8988T (cell line): ENCODE measurements at regions not wholly inside any gene's neighbourhood (a gene's known extent, or its start where the extent isn't known, plus 50 kb on each side); places are given as distances from the start of the nearest gene placed in this dataset.
"Not testable (repeated sequence)": the region's sequence is repeated elsewhere in the genome, so short reads cannot be mapped to it uniquely, and the experiment has no call there.

ENCODE experiments used
- DNase-seq: peaks from one replicate; pipeline ENCODE4 v3.0.0; 2011

DNA sequence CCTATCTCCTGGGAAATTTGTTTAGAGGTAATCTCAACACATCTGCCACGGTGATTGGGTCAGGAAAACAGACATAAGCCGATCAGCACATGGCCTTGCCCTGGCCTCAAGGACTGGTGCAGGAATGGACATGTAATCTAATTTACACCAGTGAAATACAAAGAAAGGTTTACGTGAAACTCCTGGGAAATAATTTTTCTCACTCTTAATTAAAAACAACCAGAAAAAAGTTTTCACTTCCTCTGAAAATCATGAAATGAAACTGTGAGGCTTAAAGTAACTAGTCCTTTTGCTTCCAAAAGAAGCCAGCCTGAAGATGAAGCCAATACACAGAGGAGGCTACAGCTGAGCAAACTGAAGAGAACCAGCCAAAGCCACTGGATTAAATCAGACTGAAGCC is 154.1 kb upstream of the FAM241A start:
- DNase-seq: no peak

DNA sequence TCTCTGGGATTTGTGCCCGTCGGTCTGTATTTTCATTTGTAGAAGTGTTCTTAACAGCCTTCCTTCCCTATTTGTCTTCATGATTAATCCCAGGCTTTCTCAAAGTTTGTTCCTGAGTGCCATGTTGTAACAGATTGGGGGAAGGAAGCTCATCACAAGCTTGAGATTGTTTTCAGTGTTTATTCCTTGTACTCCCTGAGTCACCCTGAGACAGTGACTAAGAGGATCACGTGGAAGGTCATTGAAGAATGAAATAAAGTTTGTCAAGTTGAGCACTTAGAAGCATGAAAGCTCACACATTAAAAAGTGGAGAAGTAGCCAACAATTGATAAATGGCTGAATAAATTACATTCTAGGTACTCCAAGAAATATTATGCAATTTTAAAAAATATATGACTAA is 153.5 kb upstream of the FAM241A start:
- DNase-seq: no peak

DNA sequence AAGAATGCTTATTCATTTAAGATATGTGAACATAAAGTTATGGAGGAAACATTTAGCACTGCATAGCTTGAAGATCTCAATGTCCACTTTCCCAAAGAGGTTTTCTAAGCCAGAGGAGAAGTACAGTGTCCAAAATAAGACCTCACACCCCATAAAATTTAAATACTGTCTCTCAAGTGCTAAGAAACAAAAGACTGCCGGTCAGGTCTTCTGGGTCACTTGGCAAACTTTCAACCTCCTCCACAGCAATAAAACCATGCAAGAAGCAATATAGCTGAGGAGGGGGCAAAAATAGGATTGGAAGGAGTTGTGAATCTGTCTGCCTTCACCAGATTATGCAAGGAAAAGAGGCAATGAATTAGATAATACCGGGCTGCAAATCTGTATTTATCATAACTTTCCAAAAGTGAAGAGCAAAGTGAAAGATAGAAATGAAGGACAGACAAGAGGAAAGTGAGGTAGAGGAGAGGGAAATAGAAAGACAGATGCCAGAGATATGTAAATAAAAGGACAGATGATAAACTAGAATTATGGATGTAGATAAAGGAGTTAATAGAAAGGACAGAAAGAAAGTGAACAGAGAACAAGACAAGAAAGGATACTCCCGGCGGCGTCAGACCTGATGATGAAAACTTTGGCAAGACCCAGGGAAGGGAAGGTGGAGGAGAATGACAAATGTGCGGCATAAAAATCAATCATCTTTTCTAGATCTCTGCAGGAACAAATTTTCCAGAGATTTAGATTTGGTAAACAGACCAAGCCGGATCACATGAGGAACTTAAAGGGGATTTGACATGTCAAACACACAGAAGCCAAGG is 152.7 kb upstream of the FAM241A start:
- no peak for DNase-seq

DNA sequence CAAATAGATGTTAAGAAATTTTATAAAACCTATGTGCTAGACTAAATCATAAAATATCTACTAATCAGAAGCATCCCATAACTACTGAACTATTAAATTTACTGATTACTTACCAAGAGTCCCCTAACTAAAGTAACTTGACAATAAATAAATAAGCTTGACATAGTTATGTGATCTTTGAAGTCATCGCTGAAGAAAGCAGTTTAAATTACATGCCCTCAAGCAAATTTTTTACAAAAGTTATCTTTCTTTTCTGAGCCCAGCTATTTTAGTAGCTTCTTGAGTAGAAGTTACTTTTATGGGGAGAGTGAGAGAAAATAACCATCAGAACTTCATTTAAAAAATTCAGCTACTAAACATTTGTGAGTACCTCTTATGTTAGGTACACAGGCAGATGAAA is 150.9 kb upstream of the FAM241A start:
- DNase-seq: no peak

DNA sequence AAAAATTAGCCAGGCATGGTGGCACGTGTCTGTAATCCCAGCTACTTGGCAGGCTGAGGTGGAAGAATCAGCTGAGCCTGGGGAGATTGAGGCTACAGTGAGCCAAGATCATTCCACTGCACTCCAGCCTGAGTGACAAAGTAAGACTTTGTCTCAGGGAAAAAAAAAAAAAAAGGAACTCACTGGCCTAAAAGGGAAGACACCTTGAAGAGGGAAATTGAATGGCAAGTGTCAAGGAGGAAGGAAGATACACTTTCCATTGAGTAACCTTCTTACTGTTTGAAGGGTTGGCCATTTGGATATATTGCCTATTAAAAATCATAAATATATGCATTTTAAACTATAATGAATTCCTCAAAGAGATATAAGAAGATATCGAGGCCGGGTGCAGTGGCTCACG is 147.5 kb upstream of the FAM241A start:
- DNase-seq: no peak

DNA sequence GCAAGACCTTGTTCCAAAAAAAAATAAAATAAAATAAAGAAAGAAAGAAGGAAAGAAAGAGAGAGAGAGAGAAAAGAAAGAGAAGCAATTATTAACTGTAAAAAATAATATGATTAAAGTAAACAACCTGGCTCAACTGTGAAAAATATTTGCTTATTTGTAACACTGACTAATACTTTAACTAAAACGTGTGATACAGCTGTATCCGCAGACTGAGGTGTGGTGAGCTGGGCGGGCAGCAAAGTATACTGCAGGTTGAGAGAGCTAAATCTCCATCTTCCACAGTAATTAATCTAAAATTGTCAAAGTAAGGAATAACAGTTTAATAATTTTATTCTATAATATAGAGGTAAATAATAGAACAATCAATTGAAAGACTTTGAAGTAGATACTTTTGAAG is 145.5 kb upstream of the FAM241A start:
- no peak for DNase-seq

DNA sequence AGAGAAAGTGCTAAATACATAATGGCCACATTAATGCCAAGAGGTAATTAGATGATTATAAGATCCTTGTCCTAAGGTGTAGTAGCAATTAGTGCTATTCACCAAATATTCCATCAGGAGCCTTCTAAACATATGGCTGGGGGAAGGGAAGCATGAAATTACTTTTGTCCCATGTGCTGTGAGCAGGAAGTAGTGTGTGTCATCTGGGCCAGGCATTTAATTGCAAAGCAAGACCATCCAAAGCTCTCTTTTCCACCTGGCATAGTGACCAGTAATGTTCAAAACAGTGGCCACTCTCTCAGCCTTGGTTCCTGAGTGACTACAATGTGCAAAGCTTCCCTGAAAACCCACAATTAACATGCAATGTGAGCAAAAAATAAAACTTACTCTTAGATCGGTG is 144.2 kb upstream of the FAM241A start:
- DNase-seq: no peak

DNA sequence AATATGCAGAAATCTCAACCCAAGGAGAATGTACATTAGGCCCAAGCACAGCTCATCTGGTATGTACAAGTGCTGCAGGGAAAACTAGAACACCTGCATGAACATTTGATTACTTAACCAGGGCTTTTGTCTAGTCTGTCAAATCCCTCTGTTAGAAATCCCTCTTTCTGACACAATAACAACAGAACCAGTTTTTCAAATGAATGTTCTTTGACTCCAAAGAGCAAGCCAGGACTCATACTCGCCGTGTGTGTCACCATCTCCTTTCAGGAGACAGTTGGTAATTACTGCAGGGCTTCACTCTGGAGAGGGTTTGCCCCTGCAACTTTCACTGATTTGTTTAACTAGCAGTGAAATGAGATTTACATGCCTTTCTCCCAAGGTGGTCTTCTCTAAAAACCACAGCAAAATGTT is 143.0 kb upstream of the FAM241A start:
- no peak for DNase-seq

DNA sequence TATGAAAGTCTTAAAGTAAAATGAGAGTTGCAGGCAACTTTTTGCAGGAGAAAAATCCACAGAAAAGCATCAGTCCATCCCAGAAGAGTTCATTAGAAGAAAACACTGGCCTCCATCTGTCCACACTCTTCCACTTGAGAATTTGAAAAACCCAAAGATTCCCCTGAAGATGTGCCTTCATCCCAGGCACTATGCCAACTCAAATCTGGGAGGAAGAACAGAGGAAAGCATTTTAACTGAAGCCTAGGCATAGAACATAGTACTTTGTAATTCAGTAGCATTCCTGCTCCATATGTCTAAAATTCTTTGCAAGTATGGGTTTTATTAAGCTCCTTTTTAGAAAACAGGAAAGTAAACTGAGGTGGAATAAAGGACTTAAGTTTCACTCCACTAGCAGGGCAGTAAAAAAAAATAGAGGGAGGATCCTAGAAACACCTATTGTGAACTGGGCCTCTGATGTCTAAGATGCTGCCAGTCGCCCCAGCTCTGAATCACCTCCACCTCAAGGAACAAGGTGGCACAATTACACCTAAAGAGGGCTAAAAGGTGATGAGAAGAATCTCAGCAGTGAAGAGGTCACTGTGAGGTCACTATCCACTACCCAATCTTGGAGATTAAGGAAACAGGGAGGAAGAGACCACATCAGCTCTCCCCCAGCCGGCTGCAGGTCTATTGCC is 141.9 kb upstream of the FAM241A start:
- no peak for DNase-seq

DNA sequence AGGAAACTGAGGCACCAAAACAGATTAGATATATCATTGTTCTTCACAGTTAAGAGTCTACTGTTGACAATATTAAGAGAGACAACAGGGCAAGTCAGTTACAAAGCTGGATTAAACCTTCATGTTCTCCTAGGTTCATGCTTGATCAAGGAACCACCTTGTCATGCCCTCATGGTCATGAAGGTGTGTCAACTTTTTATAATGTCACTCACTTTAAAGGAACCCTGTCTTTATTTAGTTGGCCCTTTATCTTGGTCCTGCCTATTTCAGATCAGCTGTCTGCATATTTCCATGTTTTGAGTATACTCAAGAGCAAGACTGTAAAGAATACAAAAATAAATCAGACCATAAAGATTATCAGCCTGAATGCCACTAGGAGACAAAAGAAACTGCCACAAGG is 140.2 kb upstream of the FAM241A start:
- no peak for DNase-seq

DNA sequence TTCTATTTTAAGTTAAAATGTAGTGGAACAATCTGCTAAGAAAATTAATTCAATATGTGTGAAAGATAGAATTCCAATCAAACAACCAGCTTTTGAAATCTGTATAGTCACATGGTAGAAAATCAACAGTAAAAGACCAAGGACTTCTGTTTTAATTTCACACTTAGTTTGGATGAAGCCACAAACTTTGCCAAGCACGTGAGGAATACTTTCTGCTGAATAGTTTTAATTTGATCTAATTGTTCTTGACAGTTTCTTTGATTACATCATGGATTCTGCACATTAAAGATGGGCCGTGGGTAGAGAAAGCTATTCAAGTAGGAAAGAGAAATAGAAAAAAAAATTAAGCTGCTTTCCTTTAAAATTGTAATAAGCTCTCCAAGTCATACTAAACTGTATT is 137.9 kb upstream of the FAM241A start:
- DNase-seq: no peak

DNA sequence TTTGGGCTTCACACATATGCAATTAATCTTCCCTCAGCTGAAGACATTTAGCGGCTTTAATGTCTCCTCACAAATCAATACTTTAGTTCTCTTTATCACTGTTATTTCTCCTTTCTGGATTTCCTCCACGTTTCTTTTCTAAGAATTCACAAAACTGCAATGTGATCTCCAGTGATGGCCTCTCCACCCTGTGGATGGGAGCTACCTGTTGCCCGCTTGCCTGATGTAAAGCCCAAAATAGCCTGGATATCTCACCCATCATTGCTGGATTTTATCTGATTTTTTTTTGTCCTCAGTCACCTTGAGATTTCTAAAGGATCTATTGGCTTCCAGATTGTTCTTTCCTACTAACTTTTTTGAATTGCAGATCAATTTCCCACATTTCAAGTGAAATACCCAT is 129.3 kb upstream of the FAM241A start:
- no peak for DNase-seq

DNA sequence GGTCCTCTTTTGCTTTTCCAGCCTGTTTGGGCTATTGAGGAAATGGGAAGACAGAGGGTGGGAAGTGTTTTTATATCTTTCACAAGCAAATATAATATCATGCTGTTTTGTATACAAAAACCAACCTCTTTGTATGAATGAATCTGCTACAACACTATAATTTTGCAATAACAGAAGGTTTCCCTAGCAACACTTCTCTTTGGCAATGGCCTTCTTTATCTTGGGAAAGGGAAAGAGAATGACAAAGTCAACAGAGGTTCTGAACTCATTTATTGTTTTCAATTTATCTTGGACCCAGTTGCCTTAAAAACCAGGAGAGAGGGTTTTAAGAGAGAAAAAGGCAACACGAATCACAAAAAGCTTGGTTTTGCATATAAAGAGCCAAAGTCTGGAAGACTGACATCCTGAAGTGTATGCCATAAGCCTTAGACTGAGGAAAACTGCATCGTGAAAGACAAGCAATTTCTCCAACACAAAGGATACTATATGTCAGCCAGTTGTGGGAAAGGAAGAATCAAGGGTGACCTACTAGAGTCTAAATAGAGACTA is 121.8 kb upstream of the FAM241A start:
- no peak for DNase-seq

DNA sequence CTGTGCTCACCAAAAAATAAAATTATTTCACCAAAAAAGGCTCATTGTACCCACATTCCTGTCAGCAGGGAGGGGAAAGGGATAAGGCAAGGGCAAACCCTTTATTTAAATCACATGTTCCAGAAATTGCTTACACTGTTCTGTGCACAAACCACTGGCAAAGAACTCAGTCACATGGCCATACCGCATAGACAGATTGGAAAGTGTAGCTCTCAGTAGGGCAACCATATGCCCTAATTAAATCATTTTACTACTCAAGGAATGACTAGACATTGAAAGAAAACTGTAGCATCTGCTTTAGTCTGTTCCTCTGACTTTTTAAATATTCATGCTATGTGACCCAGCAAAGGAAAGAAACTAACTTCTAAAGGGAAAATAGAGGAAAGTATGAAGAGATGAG is 119.2 kb upstream of the FAM241A start:
- DNase-seq: no peak

DNA sequence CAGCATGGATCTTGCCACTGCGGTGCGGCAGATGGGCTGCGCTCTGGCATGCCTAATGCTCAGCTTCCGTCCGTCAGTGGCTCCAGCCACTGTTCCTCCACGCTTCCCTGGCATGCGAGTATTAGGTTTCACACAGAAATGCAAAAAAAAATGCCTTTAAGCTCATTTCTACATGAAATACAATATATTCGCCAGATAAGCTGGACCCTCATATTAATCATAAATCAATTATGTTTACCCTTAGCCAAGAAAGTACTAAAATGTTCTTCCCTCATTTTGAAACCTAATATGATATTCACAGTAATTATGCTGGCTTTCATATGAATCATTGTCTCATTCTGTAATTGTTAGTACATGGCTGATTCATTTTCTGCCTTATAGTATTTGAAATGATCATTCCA is 115.5 kb upstream of the FAM241A start:
- DNase-seq: no peak

DNA sequence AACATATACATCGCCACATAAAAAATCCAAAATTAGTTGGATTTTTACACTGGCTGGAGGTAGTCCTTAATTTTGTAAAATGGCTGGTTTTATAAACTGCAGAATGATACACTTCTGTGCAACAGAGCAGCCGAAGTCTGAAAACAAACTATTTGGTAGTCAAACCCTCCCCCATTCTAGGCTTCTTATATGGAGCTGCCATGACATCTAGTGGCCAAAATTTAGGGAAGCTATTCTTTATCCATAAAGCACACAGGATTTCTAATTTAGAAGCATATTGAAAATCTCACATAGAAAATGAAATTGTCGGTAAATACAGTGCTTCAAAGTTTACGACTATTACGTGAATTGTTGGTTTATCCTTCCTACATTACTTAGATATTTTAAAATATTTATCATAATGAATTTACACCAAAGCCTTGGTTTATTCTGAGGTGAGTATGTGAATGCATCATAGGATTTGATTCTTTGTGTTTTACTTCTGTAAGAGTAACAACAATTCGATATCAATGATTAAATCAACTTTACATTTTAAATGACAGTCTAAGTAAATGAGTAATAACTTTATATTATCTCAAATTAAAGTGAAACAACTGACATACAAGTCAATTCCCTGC is 113.4 kb upstream of the FAM241A start:
- DNase-seq: no peak

DNA sequence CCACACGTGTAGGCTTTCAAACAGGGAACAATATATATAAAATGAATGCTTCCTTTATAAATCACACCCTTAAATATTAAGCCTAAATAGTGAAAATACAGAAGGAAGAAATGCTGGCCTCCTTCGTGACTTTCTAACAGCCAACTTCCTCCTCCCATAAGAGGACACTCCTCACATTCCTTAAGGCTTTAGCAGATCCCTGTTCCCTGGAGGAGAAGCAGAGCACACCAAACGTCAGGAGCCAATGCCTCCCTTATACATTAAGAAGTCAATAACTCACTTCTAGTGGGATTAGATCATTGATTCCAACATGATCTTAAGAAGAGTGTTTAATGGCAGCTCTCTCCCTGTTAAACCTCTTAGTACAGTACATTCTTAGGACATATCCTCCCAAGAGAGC is 108.4 kb upstream of the FAM241A start:
- DNase-seq: no peak

DNA sequence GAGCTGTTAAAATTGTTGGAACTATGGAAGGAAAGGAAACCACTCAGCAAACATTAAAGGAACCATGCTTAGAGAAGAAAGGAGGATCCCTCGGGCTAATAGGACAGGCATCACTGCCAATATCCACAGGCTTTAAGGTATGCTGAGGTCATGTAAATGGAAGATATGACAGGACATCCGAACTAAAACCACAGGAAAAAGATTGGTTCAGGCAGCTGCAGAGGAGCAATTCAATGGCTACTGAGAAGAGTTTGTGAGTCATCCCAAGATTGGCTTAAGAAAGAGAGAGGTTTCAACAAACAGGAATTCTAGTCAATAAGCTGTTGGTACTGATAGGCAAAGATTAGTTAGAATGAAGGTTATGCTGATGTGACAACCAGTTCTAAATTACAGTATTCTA is 106.4 kb upstream of the FAM241A start:
- no peak for DNase-seq

DNA sequence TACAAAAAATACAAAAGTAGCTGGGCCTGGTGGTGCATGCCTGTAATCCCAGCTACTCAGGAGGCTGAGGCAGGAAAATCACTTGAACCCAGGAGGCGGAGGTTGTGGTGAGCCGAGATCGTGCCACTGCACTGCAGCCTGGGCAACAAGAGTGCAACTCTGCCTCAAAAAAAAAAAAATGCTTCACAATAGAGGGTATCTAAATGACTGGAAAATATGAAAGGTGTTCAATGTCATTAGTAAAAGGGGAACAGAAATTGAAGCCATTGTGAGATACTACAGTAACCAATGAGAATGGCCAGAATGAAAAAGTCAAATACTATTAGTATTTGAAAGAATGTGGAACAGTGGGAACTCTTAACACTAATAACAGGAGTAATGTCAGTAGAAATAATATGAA is 96.1 kb upstream of the FAM241A start:
- not testable (repeated sequence) for DNase-seq

DNA sequence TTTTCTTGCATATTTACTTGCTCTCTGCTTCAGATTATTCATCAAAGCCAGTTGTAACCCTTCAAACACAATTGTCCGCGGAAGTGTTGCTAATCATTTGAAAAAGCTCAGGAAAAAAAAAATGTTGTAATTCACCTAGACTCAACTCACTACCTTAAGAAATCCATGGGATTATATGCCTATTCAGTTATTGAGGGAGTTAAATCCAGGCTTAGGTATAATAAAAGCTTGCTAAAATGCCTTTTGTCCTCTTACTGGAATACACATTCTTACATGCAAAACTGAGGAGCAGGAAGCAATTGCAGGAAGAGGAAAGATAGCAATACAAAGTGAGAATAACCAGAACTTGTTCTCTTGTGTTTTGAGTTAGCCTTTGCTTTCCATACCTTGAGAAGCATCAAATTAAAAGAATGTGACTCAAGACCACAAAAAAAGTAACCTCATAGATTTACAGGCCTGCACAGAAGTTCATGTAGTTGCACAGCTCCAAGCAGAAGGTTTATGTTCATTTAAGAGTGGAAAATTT is 91.4 kb upstream of the FAM241A start:
- no peak for DNase-seq

DNA sequence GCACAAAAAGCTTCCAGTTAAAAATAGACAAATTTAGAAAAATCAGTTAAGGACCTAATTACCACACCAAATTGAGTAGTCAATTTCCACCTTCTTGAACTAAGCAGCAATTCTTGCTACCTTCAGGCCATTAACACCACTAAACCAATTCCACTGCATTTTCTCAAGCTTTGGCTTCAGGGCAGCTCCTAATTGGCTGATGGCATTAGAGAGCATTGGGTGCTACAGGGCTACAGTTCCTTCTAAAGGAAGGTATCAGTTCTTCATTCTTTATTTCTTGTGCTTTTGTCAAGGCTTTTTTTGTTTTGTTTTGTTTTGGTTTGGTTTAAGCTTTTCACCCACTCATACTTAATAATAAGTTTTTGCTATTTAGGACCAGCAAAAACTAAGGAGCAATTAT is 90.2 kb upstream of the FAM241A start:
- DNase-seq: no peak

DNA sequence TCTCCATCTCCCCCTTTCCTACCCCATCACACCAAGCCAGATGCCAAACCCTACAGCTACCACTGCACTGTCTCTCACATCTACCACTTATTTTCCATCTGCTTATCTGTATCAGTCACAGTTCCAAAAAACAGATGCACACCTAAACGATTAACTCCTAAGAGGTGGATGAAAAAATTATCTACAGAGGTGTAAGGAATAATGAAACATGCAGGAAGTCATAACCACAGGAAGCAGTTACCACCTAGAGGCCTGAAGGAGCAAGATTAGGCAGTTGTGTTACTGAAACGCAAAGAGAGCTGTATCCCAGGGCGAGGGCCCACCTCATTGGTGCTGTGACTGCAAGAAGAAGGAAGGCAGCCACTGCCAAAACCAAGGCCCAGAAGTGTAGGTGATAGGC is 87.8 kb upstream of the FAM241A start:
- DNase-seq: no peak

DNA sequence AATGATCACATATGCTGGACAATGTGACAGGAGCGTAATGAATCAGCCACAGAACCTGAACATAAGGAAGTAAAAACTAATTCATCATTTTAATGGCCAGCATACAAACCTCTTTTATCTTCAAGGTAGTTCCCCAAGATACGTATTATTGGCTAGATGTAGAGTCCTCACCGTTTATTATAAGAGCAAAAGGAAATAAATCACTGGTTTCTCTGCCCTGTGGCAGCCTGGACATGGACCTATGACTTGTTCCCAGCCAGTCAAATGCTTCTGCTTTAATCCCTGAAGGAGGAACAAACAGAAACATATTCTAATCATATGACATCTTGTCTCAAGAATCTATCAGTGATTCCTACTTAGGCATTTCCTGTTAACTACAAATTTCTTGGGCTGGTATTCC is 86.8 kb upstream of the FAM241A start:
- no peak for DNase-seq

DNA sequence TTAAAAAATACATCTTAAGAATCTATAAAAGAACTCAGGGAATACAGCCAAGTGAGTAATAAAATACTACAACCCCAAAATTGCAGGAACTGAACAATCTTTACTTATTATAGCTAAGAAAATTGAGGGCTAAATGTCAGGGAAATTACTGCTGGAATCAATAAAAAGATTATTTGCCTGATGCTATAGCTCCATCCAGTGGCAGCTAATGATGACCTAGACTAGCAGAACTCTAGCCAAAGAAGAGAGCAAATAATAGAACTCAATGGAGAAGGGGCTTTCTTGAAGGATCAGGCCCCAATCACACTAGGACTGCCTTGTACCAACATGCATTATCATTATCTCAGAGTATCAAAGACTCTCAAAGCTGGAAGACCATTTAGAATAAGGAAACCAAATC is 85.0 kb upstream of the FAM241A start:
- no peak for DNase-seq
